ENCODE measurements at regions not wholly inside any gene's neighbourhood (a gene's known extent, or its start where the extent isn't known, plus 50 kb on each side); places are given as distances from the start of the nearest gene placed in this dataset.

- TF ChIP-seq POLR2A (IDR thresholded peaks at IDR 0.05) = no peak
- TF ChIP-seq CTCF (IDR thresholded peaks at IDR 0.05) = no peak
- TF ChIP-seq EP300 (IDR thresholded peaks at IDR 0.05) = no peak
- TF ChIP-seq POLR2AphosphoS5 (IDR thresholded peaks at IDR 0.05) = no peak
Measured at GRCh38 chr9:73617586-73617985, 465.9 kb downstream of the ANXA1 start.

Measured in stomach (tissue), 4 donors.